PFSK-1 (cell line): ENCODE measurements at regions not wholly inside any gene's neighbourhood (a gene's known extent, or its start where the extent isn't known, plus 50 kb on each side); places are given as distances from the start of the nearest gene placed in this dataset.

Experiments
- FOXP2 ChIP-seq: optimal IDR thresholded peaks from 2 replicates; pipeline ENCODE3; 2011; ENCODE audit warnings: borderline replicate concordance, control low read depth, inconsistent platforms; ENCODE audit not compliant: insufficient read depth; ENCODE audit errors: extremely low read length, extremely low read depth
- POLR2AphosphoS5 ChIP-seq: IDR thresholded peaks from 2 replicates; pipeline ENCODE4 v1.6.1; 2012; ENCODE audit warnings: low read depth, mild to moderate bottlenecking, control low read depth, low read length, moderate library complexity
- REST ChIP-seq, 2 experiments: IDR thresholded peaks; 2 replicates each; pipeline versions ENCODE4 v1.6.1 to v1.8.0; 2011 to 2012; ENCODE audit warnings: low read depth in 2 of 2, low read length in 2 of 2, control low read depth in 1 of 2, inconsistent platforms in 1 of 2, mild to moderate bottlenecking in 1 of 2, moderate library complexity in 1 of 2; ENCODE audit not compliant: insufficient read depth in 1 of 2
- SIN3A ChIP-seq: IDR thresholded peaks from 2 replicates; pipeline ENCODE4 v1.6.1; 2012; ENCODE audit warnings: mild to moderate bottlenecking, low read length, moderate library complexity, borderline replicate concordance; ENCODE audit not compliant: insufficient read depth
- TAF1 ChIP-seq: IDR thresholded peaks from 2 replicates; pipeline ENCODE4 v1.6.1; 2012; ENCODE audit warnings: low read length, control low read depth, borderline replicate concordance; ENCODE audit not compliant: insufficient read depth

GRCh38 chr20:53852014-53852413 is 218.4 kb downstream of the BCAS1 start:
- TF ChIP-seq POLR2AphosphoS5 (no peak), REST (IDR thresholded peaks at IDR 0.05; ENCODE audit: insufficient read depth in 1 of 2, low read depth in 2 of 2, low read length in 2 of 2) (no peak), FOXP2 (no peak), SIN3A (no peak), TAF1 (no peak)

- TF ChIP-seq TAF1 (no peak), SIN3A (no peak), FOXP2 (no peak)
Measured at GRCh38 chr20:53850319-53850718, 220.1 kb downstream of the BCAS1 start.

GRCh38 chr20:53849471-53850059 is 220.8 kb downstream of the BCAS1 start:
- TF ChIP-seq REST (IDR thresholded peaks at IDR 0.05; ENCODE audit: insufficient read depth in 1 of 2, low read depth in 2 of 2, low read length in 2 of 2), result no peak
- TF ChIP-seq SIN3A, result no peak

- no peak for TF ChIP-seq REST (IDR thresholded peaks at IDR 0.05; ENCODE audit: insufficient read depth in 1 of 2, low read depth in 2 of 2, low read length in 2 of 2)
- no peak for TF ChIP-seq SIN3A
- TF ChIP-seq TAF1, result no peak
- no peak for TF ChIP-seq POLR2AphosphoS5
- TF ChIP-seq FOXP2, result no peak
Measured at GRCh38 chr20:53848304-53848703, 222.1 kb downstream of the BCAS1 start.

- TF ChIP-seq REST (IDR thresholded peaks at IDR 0.05; ENCODE audit: insufficient read depth in 1 of 2, low read depth in 2 of 2, low read length in 2 of 2) (no peak), TAF1 (no peak), FOXP2 (no peak), POLR2AphosphoS5 (no peak), SIN3A (no peak)
Measured at GRCh38 chr20:53847837-53848170, 222.6 kb downstream of the BCAS1 start.

GRCh38 chr20:53847139-53847836 is 223.1 kb downstream of the BCAS1 start:
- TF ChIP-seq SIN3A (no peak), FOXP2 (no peak), TAF1 (no peak)
